OCI-LY1 (cell line): ENCODE measurements at regions not wholly inside any gene's neighbourhood (a gene's known extent, or its start where the extent isn't known, plus 50 kb on each side); places are given as distances from the start of the nearest gene placed in this dataset.

Experiments
- H2AFZ ChIP-seq: fragments of 200-600 bp; sonication (generic), shearing (Covaris generic); 2 replicates; pipeline ENCODE4 v1.6.0; 2014; ENCODE audit warnings: antibody characterized with exemption, mild to moderate bottlenecking, low read length
- H3F3A ChIP-seq: fragments of 200-600 bp; sonication (generic), shearing (Covaris generic); 2 replicates; pipeline ENCODE4 v1.6.0; 2014; ENCODE audit warnings: mild to moderate bottlenecking, antibody characterized with exemption, low read length, moderate library complexity; ENCODE audit not compliant: insufficient read depth
- H3K27ac ChIP-seq: fragments of 200-600 bp; sonication (generic); 2 replicates; pipeline ENCODE4 v1.5.1; 2014; ENCODE audit warnings: low read length, mixed run types, mild to moderate bottlenecking, low read depth; ENCODE audit not compliant: poor library complexity, severe bottlenecking
- H3K27me3 ChIP-seq: fragments of 200-600 bp; sonication (generic); 2 replicates; pipeline ENCODE4 v1.6.0; 2014; ENCODE audit warnings: antibody characterized with exemption, mild to moderate bottlenecking, low read length, moderate library complexity; ENCODE audit not compliant: insufficient read depth
- H3K36me3 ChIP-seq: fragments of 200-600 bp; sonication (generic); 2 replicates; pipeline ENCODE4 v1.6.1; 2014; ENCODE audit warnings: mild to moderate bottlenecking, antibody characterized with exemption, low read length, moderate library complexity, mixed read lengths; ENCODE audit not compliant: insufficient read depth
- H3K4me1 ChIP-seq: fragments of 200-600 bp; sonication (generic); 2 replicates; pipeline ENCODE4 v1.5.1; 2014; ENCODE audit warnings: mild to moderate bottlenecking, low read length, moderate library complexity; ENCODE audit not compliant: insufficient read depth, severe bottlenecking
- H3K4me2 ChIP-seq: fragments of 200-600 bp; sonication (generic), shearing (Covaris generic); 2 replicates; pipeline ENCODE4 v1.6.1; 2014; ENCODE audit warnings: low read length
- H3K4me3 ChIP-seq: fragments of 200-600 bp; sonication (generic); 2 replicates; pipeline ENCODE4 v1.5.1; 2014; ENCODE audit warnings: low read length, low read depth, mild to moderate bottlenecking, mixed read lengths; ENCODE audit not compliant: poor library complexity, severe bottlenecking
- H3K79me2 ChIP-seq: fragments of 200-600 bp; shearing (Covaris generic); 2 replicates; pipeline ENCODE4 v1.6.1; 2016; ENCODE audit warnings: mixed run types, low read length, mixed read lengths; ENCODE audit not compliant: insufficient read depth
- H3K9ac ChIP-seq: fragments of 200-600 bp; sonication (generic), shearing (Covaris generic); 2 replicates; pipeline ENCODE4 v1.6.1; 2014; ENCODE audit warnings: mild to moderate bottlenecking, low read length, mixed read lengths
- H3K9me2 ChIP-seq: fragments of 200-600 bp; sonication (generic), shearing (Covaris generic); 2 replicates; pipeline ENCODE4 v1.6.1; 2014; ENCODE audit warnings: low read depth, mild to moderate bottlenecking, low read length, mixed read lengths
- H3K9me3 ChIP-seq: fragments of 200-600 bp; shearing (Covaris generic); 2 replicates; pipeline ENCODE4 v1.6.1; 2014; ENCODE audit warnings: low read length, mixed read lengths
- H4K20me1 ChIP-seq: fragments of 200-600 bp; sonication (generic), shearing (Covaris generic); 2 replicates; pipeline ENCODE4 v1.6.0; 2016; ENCODE audit warnings: mild to moderate bottlenecking, low read length; ENCODE audit not compliant: insufficient read depth
- CTCF ChIP-seq: fragments of 200-600 bp; sonication (generic), shearing (Covaris generic); IDR thresholded peaks from 2 replicates; pipeline ENCODE4 v1.5.1; 2017; ENCODE audit warnings: mild to moderate bottlenecking, antibody characterized with exemption, low read length, moderate library complexity, mixed read lengths
- EZH2 ChIP-seq: fragments of 200-600 bp; sonication (generic), shearing (Covaris generic); IDR thresholded peaks from 2 replicates; pipeline ENCODE4 v1.8.0; 2017; ENCODE audit warnings: borderline replicate concordance, mixed run types, mild to moderate bottlenecking, antibody characterized with exemption, low read length, moderate library complexity, mixed read lengths

DNA sequence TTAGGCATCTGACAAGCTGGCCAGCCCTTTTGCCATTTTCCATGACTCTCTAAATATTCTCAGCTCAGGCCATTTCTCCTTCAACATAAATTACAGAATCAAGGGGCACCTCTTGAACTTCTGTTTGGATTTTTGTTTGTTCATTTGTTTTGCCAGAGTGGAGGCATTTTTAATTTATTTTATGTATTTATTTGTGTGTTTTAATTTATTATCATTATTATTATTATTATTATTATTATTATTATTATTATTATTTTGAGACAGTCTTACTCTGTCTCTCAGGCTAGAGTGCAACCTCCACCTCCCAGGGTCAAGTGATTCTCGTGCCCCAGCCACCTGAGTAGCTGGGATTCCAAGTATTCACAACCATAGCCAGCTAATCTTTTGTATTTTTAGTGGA, 1578.0 kb downstream of the CDH8 start:
- H4K20me1 ChIP-seq: no peaks in the 10 kb centered on the region
- no peak overlapping the region for H3K4me3 ChIP-seq
- H3K79me2 ChIP-seq: no peaks in the 10 kb centered on the region
- H3K4me1 ChIP-seq: no peaks in the 10 kb centered on the region
- H3F3A ChIP-seq: no peaks in the 10 kb centered on the region
- no peak overlapping the region for H3K9ac ChIP-seq
- no peak overlapping the region for H3K27ac ChIP-seq
- no peaks in the 10 kb centered on the region for H3K27me3 ChIP-seq
- no peak overlapping the region for H3K4me2 ChIP-seq
- H3K9me3 ChIP-seq: no peaks in the 10 kb centered on the region
- H3K36me3 ChIP-seq: no peaks in the 10 kb centered on the region
- no peaks in the 10 kb centered on the region for H3K9me2 ChIP-seq
- H2AFZ ChIP-seq: no peak overlapping the region
- TF ChIP-seq CTCF: no peak
- no peak for TF ChIP-seq EZH2

DNA sequence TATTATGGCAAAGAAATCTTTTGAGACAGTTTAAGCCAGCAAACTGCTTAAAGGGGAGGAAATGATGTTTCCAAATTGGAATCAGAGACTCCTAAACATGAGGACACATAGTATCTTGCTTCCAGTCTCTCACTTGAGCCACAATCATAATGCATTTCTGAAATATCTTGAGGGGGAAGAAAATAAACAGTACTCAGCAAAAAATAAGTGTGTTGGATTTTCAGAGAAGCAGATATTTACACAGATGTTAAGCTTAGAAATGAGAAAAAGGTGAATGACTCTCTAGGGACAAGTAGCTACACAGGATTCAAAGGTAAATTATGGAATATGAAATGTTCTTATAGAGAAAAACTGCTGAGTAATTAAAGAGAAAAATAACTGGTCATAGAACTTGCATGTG, 1583.6 kb downstream of the CDH8 start:
- Histone ChIP-seq H4K20me1 (no peaks in the 10 kb centered on the region), H3K27me3 (no peaks in the 10 kb centered on the region), H3K36me3 (no peaks in the 10 kb centered on the region), H3K27ac (no peak overlapping the region), H2AFZ (no peak overlapping the region), H3K9me3 (no peaks in the 10 kb centered on the region), H3K9me2 (no peaks in the 10 kb centered on the region), H3F3A (no peaks in the 10 kb centered on the region), H3K4me2 (no peak overlapping the region), H3K9ac (no peak overlapping the region), H3K4me3 (no peak overlapping the region), H3K4me1 (no peaks in the 10 kb centered on the region), H3K79me2 (no peaks in the 10 kb centered on the region)
- TF ChIP-seq CTCF (no peak), EZH2 (no peak)

DNA sequence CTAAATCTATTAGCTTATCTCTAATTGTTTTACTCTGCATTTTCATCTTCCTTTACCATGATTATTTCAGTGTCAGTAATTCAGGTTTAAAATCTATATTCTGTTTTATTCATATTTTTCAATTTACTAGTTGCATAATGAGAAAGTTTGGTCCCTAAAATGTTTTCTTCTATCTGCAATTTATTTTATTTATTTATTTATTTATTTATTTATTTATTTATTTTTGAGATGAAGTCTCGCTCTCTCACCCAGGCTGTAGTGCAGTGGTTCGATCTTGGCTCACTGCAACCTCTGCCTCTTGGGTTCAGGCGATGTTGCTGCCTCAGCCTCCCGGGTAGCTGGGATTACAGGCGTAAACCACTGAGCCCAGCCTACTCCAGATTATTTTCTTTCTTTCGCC, 1597.3 kb downstream of the CDH8 start:
- H3K9me3 ChIP-seq: no peaks in the 10 kb centered on the region
- no peaks in the 10 kb centered on the region for H3K27me3 ChIP-seq
- no peaks in the 10 kb centered on the region for H3K9me2 ChIP-seq
- H3K4me3 ChIP-seq: no peak overlapping the region
- no peak overlapping the region for H3K9ac ChIP-seq
- H2AFZ ChIP-seq: no peak overlapping the region
- H4K20me1 ChIP-seq: no peaks in the 10 kb centered on the region
- no peak overlapping the region for H3K27ac ChIP-seq
- H3K4me1 ChIP-seq: no peaks in the 10 kb centered on the region
- no peaks in the 10 kb centered on the region for H3K79me2 ChIP-seq
- H3K4me2 ChIP-seq: no peak overlapping the region
- TF ChIP-seq CTCF: no peak
- no peak for TF ChIP-seq EZH2
- no peaks in the 10 kb centered on the region for H3K36me3 ChIP-seq
- H3F3A ChIP-seq: no peaks in the 10 kb centered on the region
